SK-N-SH treated with all-trans-retinoic acid at 6 μM for 48 hours (cell line): ENCODE measurements at regions not wholly inside any gene's neighbourhood (a gene's known extent, or its start where the extent isn't known, plus 50 kb on each side); places are given as distances from the start of the nearest gene placed in this dataset.
A peak's percentile ranks its signal among the peaks of the same experiment; 100 is the strongest.
"Not testable (repeated sequence)": the region's sequence is repeated elsewhere in the genome, so short reads cannot be mapped to it uniquely, and the experiment has no call there.

Experiments
- ATAC-seq: fragments of 200-7000 bp; cut with Tn5 transposase; 3 replicates; pipeline ENCODE4 v1.9.1; 2020; ENCODE audit warnings: mild to moderate bottlenecking, moderate library complexity
- ARNTL ChIP-seq: fragments of 450-650 bp; formaldehyde crosslinking; IDR thresholded peaks from 2 replicates; pipeline ENCODE4 v1.5.0; 2020; ENCODE audit warnings: low read depth, mild to moderate bottlenecking, moderate library complexity, borderline replicate concordance
- BACH2 ChIP-seq: fragments of 250-450 bp; sonication (Bioruptor Pico); IDR thresholded peaks from 2 replicates; pipeline ENCODE4 v1.9.0; 2021; ENCODE audit warnings: mild to moderate bottlenecking, borderline replicate concordance
- CSDC2 ChIP-seq: fragments of 250-450 bp; sonication (Bioruptor Pico); IDR thresholded peaks from 2 replicates; pipeline ENCODE4 v1.5.0; 2020; ENCODE audit warnings: mild to moderate bottlenecking, moderate library complexity
- ESRRG ChIP-seq: fragments of 250-450 bp; sonication (Bioruptor Pico); IDR thresholded peaks from 2 replicates; pipeline ENCODE4 v1.6.1; 2021; ENCODE audit warnings: mild to moderate bottlenecking
- GLIS3 ChIP-seq: fragments of 250-450 bp; sonication (Bioruptor Pico); IDR thresholded peaks from 2 replicates; pipeline ENCODE4 v1.5.0; 2020; ENCODE audit warnings: mild to moderate bottlenecking, moderate library complexity
- ISL1 ChIP-seq: fragments of 250-450 bp; sonication (Bioruptor Pico); IDR thresholded peaks from 2 replicates; pipeline ENCODE4 v2.1.2; 2022; ENCODE audit warnings: mild to moderate bottlenecking, moderate library complexity
- OSR1 ChIP-seq: fragments of 250-450 bp; sonication (Bioruptor Pico); IDR thresholded peaks from 2 replicates; pipeline ENCODE4 v1.8.0; 2022; ENCODE audit warnings: moderate library complexity, mild to moderate bottlenecking, inconsistent platforms
- PPARA ChIP-seq: fragments of 250-450 bp; sonication (Bioruptor Pico); IDR thresholded peaks from 2 replicates; pipeline ENCODE4 v1.5.0; 2020; ENCODE audit warnings: mild to moderate bottlenecking, borderline replicate concordance
- RARB ChIP-seq: fragments of 250-450 bp; sonication (Bioruptor Pico); IDR thresholded peaks from 2 replicates; pipeline ENCODE4 v1.8.0; 2021; ENCODE audit warnings: mild to moderate bottlenecking, moderate library complexity
- SNAI2 ChIP-seq: fragments of 250-450 bp; sonication (Bioruptor Pico); IDR thresholded peaks from 2 replicates; pipeline ENCODE4 v1.5.0; 2020; ENCODE audit warnings: mild to moderate bottlenecking, moderate library complexity
- TCF4 ChIP-seq: fragments of 250-450 bp; sonication (Bioruptor Pico); IDR thresholded peaks from 2 replicates; pipeline ENCODE4 v1.8.0; 2021; ENCODE audit warnings: mild to moderate bottlenecking, moderate library complexity, borderline replicate concordance
- TOX ChIP-seq: fragments of 250-450 bp; sonication (Bioruptor Pico); IDR thresholded peaks from 2 replicates; pipeline ENCODE4 v1.8.0; 2021; ENCODE audit warnings: mild to moderate bottlenecking, moderate library complexity, borderline replicate concordance
- ZFP3 ChIP-seq: fragments of 250-450 bp; sonication (Bioruptor Pico); IDR thresholded peaks from 2 replicates; pipeline ENCODE4 v1.5.0; 2020; ENCODE audit warnings: mild to moderate bottlenecking, moderate library complexity
- ZFP30 ChIP-seq: fragments of 450-650 bp; formaldehyde crosslinking; IDR thresholded peaks from 2 replicates; pipeline ENCODE4 v1.5.0; 2022; ENCODE audit warnings: mild to moderate bottlenecking, moderate library complexity
- ZNF565 ChIP-seq: fragments of 450-650 bp; formaldehyde crosslinking; conservative IDR thresholded peaks from 2 replicates; pipeline ENCODE4 v1.5.0; 2020; ENCODE audit warnings: low read depth, mild to moderate bottlenecking, moderate library complexity
- ZNF70 ChIP-seq: fragments of 450-650 bp; formaldehyde crosslinking; IDR thresholded peaks from 2 replicates; pipeline ENCODE4 v1.5.0; 2020; ENCODE audit warnings: mild to moderate bottlenecking, moderate library complexity
- ZNF8 ChIP-seq: fragments of 450-650 bp; formaldehyde crosslinking; IDR thresholded peaks from 2 replicates; pipeline ENCODE4 v1.5.0; 2020; ENCODE audit warnings: mild to moderate bottlenecking, moderate library complexity
- TF ChIP-seq, protein P1 (sequence below): fragments of 250-450 bp; sonication (Bioruptor Pico); IDR thresholded peaks from 2 replicates; pipeline ENCODE4 v1.8.0; 2021; ENCODE audit warnings: low read depth, mild to moderate bottlenecking, moderate library complexity, borderline replicate concordance
- TF ChIP-seq, protein P2 (sequence below): fragments of 250-450 bp; sonication (Bioruptor Pico); IDR thresholded peaks from 2 replicates; pipeline ENCODE4 v1.8.0; 2020; ENCODE audit warnings: mild to moderate bottlenecking, moderate library complexity, borderline replicate concordance
- TF ChIP-seq, protein P3 (sequence below): fragments of 250-450 bp; sonication (Bioruptor Pico); IDR thresholded peaks from 2 replicates; pipeline ENCODE4 v1.5.1; 2021; ENCODE audit warnings: mild to moderate bottlenecking, moderate library complexity
- TF ChIP-seq, protein P4 (sequence below): fragments of 250-450 bp; sonication (Bioruptor Pico); IDR thresholded peaks from 2 replicates; pipeline ENCODE4 v1.5.0; 2020; ENCODE audit warnings: mild to moderate bottlenecking, moderate library complexity
- TF ChIP-seq, protein P5 (sequence below): fragments of 250-450 bp; sonication (Bioruptor Pico); IDR thresholded peaks from 2 replicates; pipeline ENCODE4 v1.5.1; 2020; ENCODE audit warnings: low read depth, mild to moderate bottlenecking, moderate library complexity

DNA sequence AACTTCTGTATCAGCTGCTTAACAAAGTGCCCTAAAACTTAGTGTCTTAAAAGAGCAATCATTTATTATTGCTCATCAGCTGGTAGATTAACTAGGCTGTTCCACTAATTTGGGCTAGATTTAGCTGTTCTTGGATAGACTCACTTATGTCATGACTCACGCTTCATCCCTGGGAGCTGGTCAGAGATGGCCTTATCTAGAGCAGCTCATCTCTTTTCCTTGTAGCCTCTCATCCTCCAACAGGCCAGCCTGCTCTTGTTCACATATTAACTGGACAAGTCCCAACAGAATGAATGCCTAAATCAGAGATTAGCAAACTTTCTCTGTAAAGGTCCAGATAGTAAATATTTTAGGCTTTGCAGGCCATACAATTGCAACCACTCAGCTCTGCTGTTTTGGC is 66.9 kb upstream of the PLAAT1 start:
- TF ChIP-seq CSDC2 (no peak), TOX (CRISPR knock-in tag) (no peak), SNAI2 (no peak), ISL1 (CRISPR knock-in tag) (no peak), PPARA (CRISPR knock-in tag) (no peak), BACH2 (CRISPR knock-in tag) (no peak), ZFP3 (CRISPR knock-in tag) (no peak), RARB (CRISPR knock-in tag) (no peak), ZNF565 (CRISPR knock-in tag) (no peak), ZNF70 (CRISPR knock-in tag) (no peak), ZFP30 (CRISPR knock-in tag) (no peak), GLIS3 (CRISPR knock-in tag) (no peak), ESRRG (CRISPR knock-in tag) (no peak), ARNTL (CRISPR knock-in tag) (no peak), TCF4 (no peak), ZNF8 (CRISPR knock-in tag) (no peak)
- TF ChIP-seq, protein P1, sequence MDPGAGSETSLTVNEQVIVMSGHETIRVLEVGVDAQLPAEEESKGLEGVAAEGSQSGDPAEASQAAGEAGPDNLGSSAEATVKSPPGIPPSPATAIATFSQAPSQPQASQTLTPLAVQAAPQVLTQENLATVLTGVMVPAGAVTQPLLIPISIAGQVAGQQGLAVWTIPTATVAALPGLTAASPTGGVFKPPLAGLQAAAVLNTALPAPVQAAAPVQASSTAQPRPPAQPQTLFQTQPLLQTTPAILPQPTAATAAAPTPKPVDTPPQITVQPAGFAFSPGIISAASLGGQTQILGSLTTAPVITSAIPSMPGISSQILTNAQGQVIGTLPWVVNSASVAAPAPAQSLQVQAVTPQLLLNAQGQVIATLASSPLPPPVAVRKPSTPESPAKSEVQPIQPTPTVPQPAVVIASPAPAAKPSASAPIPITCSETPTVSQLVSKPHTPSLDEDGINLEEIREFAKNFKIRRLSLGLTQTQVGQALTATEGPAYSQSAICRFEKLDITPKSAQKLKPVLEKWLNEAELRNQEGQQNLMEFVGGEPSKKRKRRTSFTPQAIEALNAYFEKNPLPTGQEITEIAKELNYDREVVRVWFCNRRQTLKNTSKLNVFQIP (CRISPR knock-in tag), result no peak
- TF ChIP-seq, protein P2, sequence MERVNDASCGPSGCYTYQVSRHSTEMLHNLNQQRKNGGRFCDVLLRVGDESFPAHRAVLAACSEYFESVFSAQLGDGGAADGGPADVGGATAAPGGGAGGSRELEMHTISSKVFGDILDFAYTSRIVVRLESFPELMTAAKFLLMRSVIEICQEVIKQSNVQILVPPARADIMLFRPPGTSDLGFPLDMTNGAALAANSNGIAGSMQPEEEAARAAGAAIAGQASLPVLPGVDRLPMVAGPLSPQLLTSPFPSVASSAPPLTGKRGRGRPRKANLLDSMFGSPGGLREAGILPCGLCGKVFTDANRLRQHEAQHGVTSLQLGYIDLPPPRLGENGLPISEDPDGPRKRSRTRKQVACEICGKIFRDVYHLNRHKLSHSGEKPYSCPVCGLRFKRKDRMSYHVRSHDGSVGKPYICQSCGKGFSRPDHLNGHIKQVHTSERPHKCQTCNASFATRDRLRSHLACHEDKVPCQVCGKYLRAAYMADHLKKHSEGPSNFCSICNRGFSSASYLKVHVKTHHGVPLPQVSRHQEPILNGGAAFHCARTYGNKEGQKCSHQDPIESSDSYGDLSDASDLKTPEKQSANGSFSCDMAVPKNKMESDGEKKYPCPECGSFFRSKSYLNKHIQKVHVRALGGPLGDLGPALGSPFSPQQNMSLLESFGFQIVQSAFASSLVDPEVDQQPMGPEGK, result no peak
- TF ChIP-seq, protein P3, sequence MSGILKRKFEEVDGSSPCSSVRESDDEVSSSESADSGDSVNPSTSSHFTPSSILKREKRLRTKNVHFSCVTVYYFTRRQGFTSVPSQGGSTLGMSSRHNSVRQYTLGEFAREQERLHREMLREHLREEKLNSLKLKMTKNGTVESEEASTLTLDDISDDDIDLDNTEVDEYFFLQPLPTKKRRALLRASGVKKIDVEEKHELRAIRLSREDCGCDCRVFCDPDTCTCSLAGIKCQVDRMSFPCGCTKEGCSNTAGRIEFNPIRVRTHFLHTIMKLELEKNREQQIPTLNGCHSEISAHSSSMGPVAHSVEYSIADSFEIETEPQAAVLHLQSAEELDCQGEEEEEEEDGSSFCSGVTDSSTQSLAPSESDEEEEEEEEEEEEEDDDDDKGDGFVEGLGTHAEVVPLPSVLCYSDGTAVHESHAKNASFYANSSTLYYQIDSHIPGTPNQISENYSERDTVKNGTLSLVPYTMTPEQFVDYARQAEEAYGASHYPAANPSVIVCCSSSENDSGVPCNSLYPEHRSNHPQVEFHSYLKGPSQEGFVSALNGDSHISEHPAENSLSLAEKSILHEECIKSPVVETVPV (CRISPR knock-in tag), result no peak
- no peak for ATAC-seq

DNA sequence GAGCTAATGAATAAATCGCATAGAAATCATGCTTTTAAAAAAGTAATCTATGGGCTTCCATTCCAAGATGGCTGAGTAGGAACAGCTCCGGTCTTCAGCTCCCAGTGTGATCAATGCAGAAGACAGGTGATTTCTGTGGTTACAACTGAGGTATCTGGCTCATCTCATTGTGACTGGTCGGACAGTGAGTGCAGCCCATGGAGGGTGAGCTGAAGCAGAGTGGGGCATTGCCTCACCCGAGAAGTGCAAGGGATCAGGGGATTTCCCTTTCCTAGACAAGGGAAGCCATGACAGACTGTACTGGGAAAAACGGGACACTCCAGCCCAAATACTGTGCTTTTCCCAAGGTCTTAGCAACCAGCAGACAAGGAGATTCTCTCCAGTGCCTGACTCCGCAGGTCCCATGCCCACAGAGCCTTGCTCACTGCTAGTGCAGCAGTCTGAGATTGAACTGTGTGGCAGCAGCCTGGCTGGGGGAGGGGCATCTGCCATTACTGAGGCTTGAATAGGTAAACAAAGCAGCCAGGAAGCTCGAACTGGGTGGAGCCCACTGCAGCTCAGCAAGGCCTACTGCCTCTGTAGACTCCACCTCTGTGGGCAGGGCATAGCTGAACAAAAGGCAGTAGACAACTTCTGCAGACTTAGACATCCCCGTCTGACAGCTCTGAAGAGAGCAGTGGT is 61.5 kb upstream of the PLAAT1 start:
- ATAC-seq, result not testable (repeated sequence)

DNA sequence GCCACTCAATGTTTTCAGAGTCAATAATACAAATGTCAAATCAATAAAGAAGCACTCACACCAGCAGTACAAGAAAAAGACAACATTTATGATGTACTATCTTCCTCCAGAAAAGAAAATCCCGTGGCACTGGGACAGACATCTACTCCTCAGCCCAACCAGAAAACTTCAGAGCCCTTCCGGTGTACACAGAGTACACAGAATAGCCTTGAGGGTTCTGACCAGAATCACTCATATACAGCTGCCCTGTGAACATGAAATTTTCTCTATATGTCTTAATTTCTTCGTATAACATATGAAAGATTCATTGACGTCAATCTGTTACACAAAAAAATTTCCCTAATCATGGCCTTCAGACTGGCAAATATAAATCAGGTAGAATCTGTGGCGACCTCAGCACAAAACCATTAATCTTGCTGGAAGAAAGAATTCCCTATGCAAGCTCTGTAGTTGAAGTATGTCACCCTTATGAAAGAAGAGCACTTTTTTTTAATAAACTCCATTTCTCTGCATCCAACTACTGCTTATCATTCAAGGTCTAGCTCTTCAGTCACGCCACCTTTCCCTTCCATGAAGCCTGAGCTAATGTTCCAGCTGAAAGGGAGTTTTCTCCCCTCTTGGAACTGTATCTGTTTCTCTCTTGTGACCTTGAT is 53.8 kb upstream of the PLAAT1 start:
- no peak for TF ChIP-seq PPARA (CRISPR knock-in tag)
- no peak for TF ChIP-seq ZFP3 (CRISPR knock-in tag)
- TF ChIP-seq ZFP30 (CRISPR knock-in tag), result no peak
- ATAC-seq, result no peak

DNA sequence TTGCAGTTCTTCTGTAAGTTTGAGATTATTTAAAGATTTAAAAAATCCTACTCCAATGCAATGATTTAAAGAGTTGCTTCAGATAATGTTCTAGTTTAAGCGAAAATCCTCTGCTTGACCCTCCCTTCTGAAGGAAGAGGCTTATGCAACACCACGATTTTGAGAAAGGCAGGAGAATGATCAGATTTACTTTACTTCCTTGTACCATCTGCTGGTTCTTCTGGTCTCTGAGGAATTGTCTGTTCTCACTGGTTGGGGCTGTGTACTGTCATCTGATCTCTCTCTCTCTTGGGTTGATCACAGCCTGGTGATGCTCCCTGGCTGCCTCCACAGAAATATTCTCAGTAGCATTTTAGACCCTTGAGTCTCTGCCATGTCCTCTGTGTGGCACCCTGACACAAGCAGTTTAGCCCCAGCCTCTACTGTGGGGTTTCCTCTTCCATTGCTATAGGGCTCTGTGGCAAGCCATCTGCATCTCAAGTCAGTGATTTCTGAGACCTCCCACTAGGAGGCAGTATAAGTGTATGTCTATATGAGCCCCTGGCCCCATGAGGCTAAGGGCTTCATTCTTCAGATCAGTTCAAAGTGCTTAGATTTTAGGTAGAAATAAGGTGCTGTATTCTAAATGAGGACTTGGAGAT is 50.8 kb upstream of the PLAAT1 start:
- peak; percentile 70 for ATAC-seq
- no peak for TF ChIP-seq BACH2 (CRISPR knock-in tag)
- TF ChIP-seq, protein P3 (CRISPR knock-in tag), result no peak
- TF ChIP-seq OSR1, result no peak
- TF ChIP-seq, protein P4, sequence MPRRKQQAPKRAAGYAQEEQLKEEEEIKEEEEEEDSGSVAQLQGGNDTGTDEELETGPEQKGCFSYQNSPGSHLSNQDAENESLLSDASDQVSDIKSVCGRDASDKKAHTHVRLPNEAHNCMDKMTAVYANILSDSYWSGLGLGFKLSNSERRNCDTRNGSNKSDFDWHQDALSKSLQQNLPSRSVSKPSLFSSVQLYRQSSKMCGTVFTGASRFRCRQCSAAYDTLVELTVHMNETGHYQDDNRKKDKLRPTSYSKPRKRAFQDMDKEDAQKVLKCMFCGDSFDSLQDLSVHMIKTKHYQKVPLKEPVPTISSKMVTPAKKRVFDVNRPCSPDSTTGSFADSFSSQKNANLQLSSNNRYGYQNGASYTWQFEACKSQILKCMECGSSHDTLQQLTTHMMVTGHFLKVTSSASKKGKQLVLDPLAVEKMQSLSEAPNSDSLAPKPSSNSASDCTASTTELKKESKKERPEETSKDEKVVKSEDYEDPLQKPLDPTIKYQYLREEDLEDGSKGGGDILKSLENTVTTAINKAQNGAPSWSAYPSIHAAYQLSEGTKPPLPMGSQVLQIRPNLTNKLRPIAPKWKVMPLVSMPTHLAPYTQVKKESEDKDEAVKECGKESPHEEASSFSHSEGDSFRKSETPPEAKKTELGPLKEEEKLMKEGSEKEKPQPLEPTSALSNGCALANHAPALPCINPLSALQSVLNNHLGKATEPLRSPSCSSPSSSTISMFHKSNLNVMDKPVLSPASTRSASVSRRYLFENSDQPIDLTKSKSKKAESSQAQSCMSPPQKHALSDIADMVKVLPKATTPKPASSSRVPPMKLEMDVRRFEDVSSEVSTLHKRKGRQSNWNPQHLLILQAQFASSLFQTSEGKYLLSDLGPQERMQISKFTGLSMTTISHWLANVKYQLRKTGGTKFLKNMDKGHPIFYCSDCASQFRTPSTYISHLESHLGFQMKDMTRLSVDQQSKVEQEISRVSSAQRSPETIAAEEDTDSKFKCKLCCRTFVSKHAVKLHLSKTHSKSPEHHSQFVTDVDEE, result no peak
- TF ChIP-seq, protein P1 (CRISPR knock-in tag), result no peak
- TF ChIP-seq ARNTL (CRISPR knock-in tag), result no peak
- TF ChIP-seq ESRRG (CRISPR knock-in tag), result no peak
- TF ChIP-seq ZFP30 (CRISPR knock-in tag), result no peak
- TF ChIP-seq ZNF8 (CRISPR knock-in tag), result no peak
- no peak for TF ChIP-seq TCF4
- TF ChIP-seq, protein P5, sequence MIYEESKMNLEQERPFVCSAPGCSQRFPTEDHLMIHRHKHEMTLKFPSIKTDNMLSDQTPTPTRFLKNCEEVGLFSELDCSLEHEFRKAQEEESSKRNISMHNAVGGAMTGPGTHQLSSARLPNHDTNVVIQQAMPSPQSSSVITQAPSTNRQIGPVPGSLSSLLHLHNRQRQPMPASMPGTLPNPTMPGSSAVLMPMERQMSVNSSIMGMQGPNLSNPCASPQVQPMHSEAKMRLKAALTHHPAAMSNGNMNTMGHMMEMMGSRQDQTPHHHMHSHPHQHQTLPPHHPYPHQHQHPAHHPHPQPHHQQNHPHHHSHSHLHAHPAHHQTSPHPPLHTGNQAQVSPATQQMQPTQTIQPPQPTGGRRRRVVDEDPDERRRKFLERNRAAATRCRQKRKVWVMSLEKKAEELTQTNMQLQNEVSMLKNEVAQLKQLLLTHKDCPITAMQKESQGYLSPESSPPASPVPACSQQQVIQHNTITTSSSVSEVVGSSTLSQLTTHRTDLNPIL (CRISPR knock-in tag), result no peak
- no peak for TF ChIP-seq ZFP3 (CRISPR knock-in tag)
